K562 (cell line): ENCODE measurements at regions not wholly inside any gene's neighbourhood (a gene's known extent, or its start where the extent isn't known, plus 50 kb on each side); places are given as distances from the start of the nearest gene placed in this dataset.

Experiments
- ATAC-seq: fragments of 200-7000 bp; cut with Tn5 transposase; 3 replicates; pipeline ENCODE4 v1.9.1; 2020; ENCODE audit warnings: moderate library complexity
- BruUV-seq: library from RNA; stranded (reverse); fragments of 400-500 nt; replicated peaks from 2 replicates; lab custom pipeline; 2021; lab: Mats Ljungman, UMichigan
- CTCF ChIA-PET: fragments of 300-600 bp; formaldehyde crosslinking; extraction: SDS; loops from one replicate; lab custom pipeline; 2021; ENCODE audit warnings: low intra/inter-chr PET ratio; lab: Yijun Ruan, JAX
- POLR2A ChIA-PET: fragments of 300-600, 350-650 bp; sonication (Branson Sonifier 250); formaldehyde crosslinking; extraction: SDS; loops from one replicate; lab custom pipeline; 2021; ENCODE audit warnings: antibody characterized with exemption, inconsistent platforms; lab: Yijun Ruan, JAX
- DNase-seq, 4 experiments: peaks; one replicate each; pipeline versions ENCODE4 v3.0.0 to v3.0.0-alpha.2; 2011 to 2018; ENCODE audit warnings: low spot score in 3 of 4, mixed read lengths in 3 of 4; ENCODE audit errors: extremely low read depth in 1 of 4
- FAIRE-seq: peaks from 2 replicates; lab custom pipeline; 2011; peaks lifted over from hg19 to GRCh38; lab: Jason Lieb, UNC
- H2AFZ ChIP-seq: 2 replicates; pipeline ENCODE4 v1.6.0; 2011; ENCODE audit warnings: low read depth, low read length, control low read depth, inconsistent platforms
- H3K27ac ChIP-seq: fragments of 200-600 bp; 3 replicates; pipeline ENCODE4 v1.8.0; 2011; ENCODE audit warnings: low read depth, mild to moderate bottlenecking, control low read depth, inconsistent platforms, low read length, moderate library complexity, mixed read lengths; ENCODE audit errors: extremely low read depth
- H3K27me3 ChIP-seq, 2 experiments: fragments of 300-600 bp in 1 of 2; 2 replicates in 1 of 2; 3 replicates in 1 of 2; pipeline versions ENCODE4 v1.6.0 to v1.8.0; 2011; ENCODE audit warnings: inconsistent platforms in 2 of 2, low read length in 2 of 2, mild to moderate bottlenecking in 1 of 2, mixed read lengths in 1 of 2, moderate library complexity in 1 of 2; ENCODE audit not compliant: control insufficient read depth in 2 of 2, insufficient read depth in 2 of 2
- H3K36me3 ChIP-seq: fragments of 300-600 bp; 3 replicates; pipeline ENCODE4 v1.8.0; 2011; ENCODE audit warnings: mild to moderate bottlenecking, low read length, inconsistent platforms; ENCODE audit not compliant: control insufficient read depth, insufficient read depth
- H3K4me1 ChIP-seq, 2 experiments: fragments of 200-600 bp in 1 of 2; replicated peaks in 1 of 2; 2 replicates in 1 of 2; 3 replicates in 1 of 2; pipeline versions ENCODE4 v1.5.1 to v1.8.0; 2011; ENCODE audit warnings: inconsistent platforms in 2 of 2, low read length in 2 of 2, mild to moderate bottlenecking in 1 of 2, mixed read lengths in 1 of 2, moderate library complexity in 1 of 2; ENCODE audit not compliant: control insufficient read depth in 2 of 2, insufficient read depth in 2 of 2
- H3K4me2 ChIP-seq: 2 replicates; pipeline ENCODE4 v1.6.1; 2011; ENCODE audit warnings: low read length, control low read depth, inconsistent platforms, mixed read lengths; ENCODE audit not compliant: insufficient read depth
- H3K4me3 ChIP-seq: fragments of 200-600 bp; sonication (generic), shearing (Covaris generic); 2 replicates; pipeline ENCODE4 v1.5.1; 2016; ENCODE audit warnings: control low read depth, inconsistent platforms
- H3K79me2 ChIP-seq: fragments of 200-600 bp; 3 replicates; pipeline ENCODE4 v1.8.0; 2011; ENCODE audit warnings: low read length, inconsistent platforms; ENCODE audit not compliant: control insufficient read depth, insufficient read depth
- H3K9ac ChIP-seq, 2 experiments: 2 replicates each; pipeline versions ENCODE4 v1.6.0 to v1.6.1; 2011; ENCODE audit warnings: low read depth in 2 of 2, low read length in 2 of 2, control low read depth in 1 of 2, inconsistent platforms in 1 of 2, mild to moderate bottlenecking in 1 of 2, mixed read lengths in 1 of 2; ENCODE audit not compliant: insufficient read depth in 1 of 2
- H3K9me1 ChIP-seq: one replicate; pipeline ENCODE4 v1.6.0; 2011; ENCODE audit warnings: inconsistent platforms, mild to moderate bottlenecking, low read length, moderate library complexity; ENCODE audit not compliant: control insufficient read depth, insufficient read depth
- H3K9me3 ChIP-seq: replicated peaks from 2 replicates; pipeline ENCODE4 v1.5.1; 2011; ENCODE audit warnings: low read depth, low read length, inconsistent platforms; ENCODE audit not compliant: control insufficient read depth, insufficient read depth
- H4K20me1 ChIP-seq: replicated peaks from 2 replicates; pipeline ENCODE4 v1.6.1; 2011; ENCODE audit warnings: low read length, inconsistent platforms, mixed read lengths; ENCODE audit not compliant: control insufficient read depth, insufficient read depth
- HDAC8 ChIP-seq: fragments of 450-650 bp; IDR thresholded peaks from 2 replicates; pipeline ENCODE4 v1.6.1; 2016; ENCODE audit warnings: mild to moderate bottlenecking, missing genetic modification characterization, moderate library complexity, missing compliant biosample characterization
- PCBP1 ChIP-seq: fragments of 200-400 bp; formaldehyde crosslinking; IDR thresholded peaks from 2 replicates; pipeline ENCODE4 v1.6.1; 2018; ENCODE audit warnings: mild to moderate bottlenecking, low read depth, low read length; ENCODE audit not compliant: poor library complexity, severe bottlenecking
- SUPT5H ChIP-seq: fragments of 450-650 bp; IDR thresholded peaks from 2 replicates; pipeline ENCODE4 v1.6.1; 2016
- ZNF77 ChIP-seq: fragments of 250-450 bp; sonication (Bioruptor Pico); IDR thresholded peaks from 2 replicates; pipeline ENCODE4 v1.5.0; 2020
- WGBS: fragments of 100-300 bp; shearing (Covaris generic); methylation state at CpG from one replicate; pipeline ENCODE4 v1.1.6; 2016; ENCODE audit warnings: low coverage, mixed read lengths; ENCODE audit not compliant: insufficient coverage; ENCODE audit errors: missing lambda C conversion rate; 5-methylcytosine and 5-hydroxymethylcytosine counted together
- in situ Hi-C: fragments of 300-500 bp; cut with MboI; formaldehyde crosslinking; loops from 4 replicates; pipeline ENCODE4 v1.15.0; 2018; ENCODE audit warnings: inconsistent platforms, mixed read lengths
- intact Hi-C: fragments of 100-400 bp; cut with micrococcal nuclease; formaldehyde crosslinking; loops from 2 replicates; pipeline ENCODE4 v1.14.2; 2022

- ChIA-PET CTCF (no interaction called here), POLR2A (no interaction called here)
- ATAC-seq = no peak
- H3K9me1 ChIP-seq = no peaks in the 10 kb centered on the region
- no peak for FAIRE-seq
- H3K4me3 ChIP-seq = no peak overlapping the region
- H4K20me1 ChIP-seq = no peaks in the 10 kb centered on the region
- H3K79me2 ChIP-seq = no peaks in the 10 kb centered on the region
- no peak overlapping the region for H3K4me2 ChIP-seq
- no peaks in the 10 kb centered on the region for H3K4me1 ChIP-seq
- no peak for DNase-seq
- BruUV-seq = no TSS peak
- no peaks in the 10 kb centered on the region for H3K36me3 ChIP-seq
- H3K9ac ChIP-seq = no peak overlapping the region
- no peaks in the 10 kb centered on the region for H3K9me3 ChIP-seq
- no peaks in the 10 kb centered on the region for H3K27me3 ChIP-seq
- no peak for TF ChIP-seq SUPT5H
- no peak for TF ChIP-seq ZNF77 (CRISPR knock-in tag)
- in situ Hi-C loops = no loop called here
- H3K27ac ChIP-seq = no peak overlapping the region
- WGBS = 0% methylated on average over 2 of the region's 2 CpGs
- H2AFZ ChIP-seq = no peak overlapping the region
- intact Hi-C loops = no loop called here
Observed at GRCh38 chr4:136484996-136485395, 1047.3 kb downstream of the PCDH18 start.

- in situ Hi-C loops = no loop called here
- Histone ChIP-seq H3K36me3 (no peaks in the 10 kb centered on the region), H3K27me3 (no peaks in the 10 kb centered on the region), H3K4me3 (no peak overlapping the region), H4K20me1 (no peaks in the 10 kb centered on the region), H3K79me2 (no peaks in the 10 kb centered on the region), H3K4me2 (no peak overlapping the region), H3K27ac (no peak overlapping the region), H3K4me1 (no peaks in the 10 kb centered on the region), H3K9me1 (no peaks in the 10 kb centered on the region), H2AFZ (no peak overlapping the region), H3K9me3 (no peaks in the 10 kb centered on the region), H3K9ac (no peak overlapping the region)
- no peak for FAIRE-seq
- WGBS = 0% methylated on average over 1 of the region's 1 CpG
- ChIA-PET CTCF (no interaction called here), POLR2A (no interaction called here)
- TF ChIP-seq HDAC8 (tag) (no peak), PCBP1 (no peak)
- intact Hi-C loops = no loop called here
- BruUV-seq = no TSS peak
- no peak for DNase-seq
- no peak for ATAC-seq
Observed at GRCh38 chr4:136476753-136477152, 1055.5 kb downstream of the PCDH18 start.
